Loucy (cell line): ENCODE measurements at regions not wholly inside any gene's neighbourhood (a gene's known extent, or its start where the extent isn't known, plus 50 kb on each side); places are given as distances from the start of the nearest gene placed in this dataset.

Experiments used
- CTCF ChIP-seq: fragments of 200-600 bp; sonication (generic); conservative IDR thresholded peaks from 2 replicates; pipeline ENCODE4 v1.5.1; 2014; ENCODE audit warnings: mild to moderate bottlenecking, antibody characterized with exemption, low read length
- EZH2phosphoT487 ChIP-seq: fragments of 200-600 bp; IDR thresholded peaks from 2 replicates; pipeline ENCODE4 v1.6.1; 2018; ENCODE audit warnings: antibody characterized with exemption, mild to moderate bottlenecking, moderate library complexity, borderline replicate concordance

GRCh38 chr6:92770540-92770939 is 648.8 kb downstream of the EPHA7 start:
- no peak for TF ChIP-seq CTCF
- no peak for TF ChIP-seq EZH2phosphoT487
